OCI-LY1 (cell line): ENCODE measurements at regions not wholly inside any gene's neighbourhood (a gene's known extent, or its start where the extent isn't known, plus 50 kb on each side); places are given as distances from the start of the nearest gene placed in this dataset.

Experiments
- H2AFZ ChIP-seq: fragments of 200-600 bp; sonication (generic), shearing (Covaris generic); 2 replicates; pipeline ENCODE4 v1.6.0; 2014; ENCODE audit warnings: antibody characterized with exemption, mild to moderate bottlenecking, low read length
- H3F3A ChIP-seq: fragments of 200-600 bp; sonication (generic), shearing (Covaris generic); 2 replicates; pipeline ENCODE4 v1.6.0; 2014; ENCODE audit warnings: mild to moderate bottlenecking, antibody characterized with exemption, low read length, moderate library complexity; ENCODE audit not compliant: insufficient read depth
- H3K27ac ChIP-seq: fragments of 200-600 bp; sonication (generic); 2 replicates; pipeline ENCODE4 v1.5.1; 2014; ENCODE audit warnings: low read length, mixed run types, mild to moderate bottlenecking, low read depth; ENCODE audit not compliant: poor library complexity, severe bottlenecking
- H3K27me3 ChIP-seq: fragments of 200-600 bp; sonication (generic); 2 replicates; pipeline ENCODE4 v1.6.0; 2014; ENCODE audit warnings: antibody characterized with exemption, mild to moderate bottlenecking, low read length, moderate library complexity; ENCODE audit not compliant: insufficient read depth
- H3K36me3 ChIP-seq: fragments of 200-600 bp; sonication (generic); 2 replicates; pipeline ENCODE4 v1.6.1; 2014; ENCODE audit warnings: mild to moderate bottlenecking, antibody characterized with exemption, low read length, moderate library complexity, mixed read lengths; ENCODE audit not compliant: insufficient read depth
- H3K4me1 ChIP-seq: fragments of 200-600 bp; sonication (generic); 2 replicates; pipeline ENCODE4 v1.5.1; 2014; ENCODE audit warnings: mild to moderate bottlenecking, low read length, moderate library complexity; ENCODE audit not compliant: insufficient read depth, severe bottlenecking
- H3K4me2 ChIP-seq: fragments of 200-600 bp; sonication (generic), shearing (Covaris generic); 2 replicates; pipeline ENCODE4 v1.6.1; 2014; ENCODE audit warnings: low read length
- H3K4me3 ChIP-seq: fragments of 200-600 bp; sonication (generic); 2 replicates; pipeline ENCODE4 v1.5.1; 2014; ENCODE audit warnings: low read length, low read depth, mild to moderate bottlenecking, mixed read lengths; ENCODE audit not compliant: poor library complexity, severe bottlenecking
- H3K79me2 ChIP-seq: fragments of 200-600 bp; shearing (Covaris generic); 2 replicates; pipeline ENCODE4 v1.6.1; 2016; ENCODE audit warnings: mixed run types, low read length, mixed read lengths; ENCODE audit not compliant: insufficient read depth
- H3K9ac ChIP-seq: fragments of 200-600 bp; sonication (generic), shearing (Covaris generic); 2 replicates; pipeline ENCODE4 v1.6.1; 2014; ENCODE audit warnings: mild to moderate bottlenecking, low read length, mixed read lengths
- H3K9me2 ChIP-seq: fragments of 200-600 bp; sonication (generic), shearing (Covaris generic); 2 replicates; pipeline ENCODE4 v1.6.1; 2014; ENCODE audit warnings: low read depth, mild to moderate bottlenecking, low read length, mixed read lengths
- H3K9me3 ChIP-seq: fragments of 200-600 bp; shearing (Covaris generic); 2 replicates; pipeline ENCODE4 v1.6.1; 2014; ENCODE audit warnings: low read length, mixed read lengths
- H4K20me1 ChIP-seq: fragments of 200-600 bp; sonication (generic), shearing (Covaris generic); 2 replicates; pipeline ENCODE4 v1.6.0; 2016; ENCODE audit warnings: mild to moderate bottlenecking, low read length; ENCODE audit not compliant: insufficient read depth
- CTCF ChIP-seq: fragments of 200-600 bp; sonication (generic), shearing (Covaris generic); IDR thresholded peaks from 2 replicates; pipeline ENCODE4 v1.5.1; 2017; ENCODE audit warnings: mild to moderate bottlenecking, antibody characterized with exemption, low read length, moderate library complexity, mixed read lengths
- EZH2 ChIP-seq: fragments of 200-600 bp; sonication (generic), shearing (Covaris generic); IDR thresholded peaks from 2 replicates; pipeline ENCODE4 v1.8.0; 2017; ENCODE audit warnings: borderline replicate concordance, mixed run types, mild to moderate bottlenecking, antibody characterized with exemption, low read length, moderate library complexity, mixed read lengths

GRCh38 chr5:174221436-174221835 lies 175.9 kb downstream of the NSG2 start:
- no peaks in the 10 kb centered on the region for H3K9me2 ChIP-seq
- no peak overlapping the region for H3K27ac ChIP-seq
- no peaks in the 10 kb centered on the region for H3K9me3 ChIP-seq
- H3K79me2 ChIP-seq: no peaks in the 10 kb centered on the region
- H3K27me3 ChIP-seq: no peaks in the 10 kb centered on the region
- H3K4me1 ChIP-seq: no peaks in the 10 kb centered on the region
- H3K9ac ChIP-seq: no peak overlapping the region
- no peaks in the 10 kb centered on the region for H4K20me1 ChIP-seq
- TF ChIP-seq EZH2: no peak
- TF ChIP-seq CTCF: no peak
- no peaks in the 10 kb centered on the region for H3F3A ChIP-seq
- no peak overlapping the region for H3K4me3 ChIP-seq
- H3K36me3 ChIP-seq: no peaks in the 10 kb centered on the region
- H2AFZ ChIP-seq: no peak overlapping the region
- no peak overlapping the region for H3K4me2 ChIP-seq

- no peaks in the 10 kb centered on the region for H3K9me2 ChIP-seq
- H3K27me3 ChIP-seq: no peaks in the 10 kb centered on the region
- H3K4me1 ChIP-seq: no peaks in the 10 kb centered on the region
These were observed 176.4 kb downstream of the NSG2 start for GRCh38 chr5:174221946-174222345.

GRCh38 chr5:174222891-174223290 lies 177.4 kb downstream of the NSG2 start:
- H3K27ac ChIP-seq: no peak overlapping the region
- H3K9ac ChIP-seq: no peak overlapping the region
- no peaks in the 10 kb centered on the region for H3K9me3 ChIP-seq
- no peaks in the 10 kb centered on the region for H3K27me3 ChIP-seq
- H3K4me2 ChIP-seq: no peak overlapping the region
- H3K36me3 ChIP-seq: no peaks in the 10 kb centered on the region
- H4K20me1 ChIP-seq: no peaks in the 10 kb centered on the region
- no peaks in the 10 kb centered on the region for H3F3A ChIP-seq
- no peaks in the 10 kb centered on the region for H3K4me1 ChIP-seq
- no peaks in the 10 kb centered on the region for H3K79me2 ChIP-seq
- H3K4me3 ChIP-seq: no peak overlapping the region
- H2AFZ ChIP-seq: no peak overlapping the region
- H3K9me2 ChIP-seq: no peaks in the 10 kb centered on the region
- TF ChIP-seq CTCF (no peak), EZH2 (no peak)

More at GRCh38 chr5:174221946-174222345, 176.4 kb downstream of the NSG2 start:
- Histone ChIP-seq H4K20me1 (no peaks in the 10 kb centered on the region), H3K27ac (no peak overlapping the region), H3K79me2 (no peaks in the 10 kb centered on the region), H3K4me3 (no peak overlapping the region), H3K36me3 (no peaks in the 10 kb centered on the region), H3K9ac (no peak overlapping the region), H3K9me3 (no peaks in the 10 kb centered on the region), H2AFZ (no peak overlapping the region), H3K4me2 (no peak overlapping the region), H3F3A (no peaks in the 10 kb centered on the region)
- no peak for TF ChIP-seq CTCF
- TF ChIP-seq EZH2: no peak
